ENCODE measurements at regions not wholly inside any gene's neighbourhood (a gene's known extent, or its start where the extent isn't known, plus 50 kb on each side); places are given as distances from the start of the nearest gene placed in this dataset.

- no peak for TF ChIP-seq CTCF (IDR thresholded peaks at IDR 0.05; ENCODE audit: extremely low read depth, missing control alignments)
- no peak for DNase-seq (ENCODE audit: low spot score)
Measured at GRCh38 chr2:40877734-40878288, 425.9 kb upstream of the SLC8A1 start.

- TF ChIP-seq CTCF (IDR thresholded peaks at IDR 0.05; ENCODE audit: extremely low read depth, missing control alignments), result no peak
- no peak for DNase-seq (ENCODE audit: low spot score)
Measured at GRCh38 chr2:40879305-40879704, 427.4 kb upstream of the SLC8A1 start.

- TF ChIP-seq CTCF (IDR thresholded peaks at IDR 0.05; ENCODE audit: extremely low read depth, missing control alignments), result no peak
- no peak for DNase-seq (ENCODE audit: low spot score)
Measured at GRCh38 chr2:40886100-40886499, 434.2 kb upstream of the SLC8A1 start.

GRCh38 chr2:40886655-40887054 lies 434.8 kb upstream of the SLC8A1 start:
- TF ChIP-seq CTCF (IDR thresholded peaks at IDR 0.05; ENCODE audit: extremely low read depth, missing control alignments), result no peak
- no peak for DNase-seq (ENCODE audit: low spot score)

- DNase-seq (ENCODE audit: low spot score), result no peak
- no peak for TF ChIP-seq CTCF (IDR thresholded peaks at IDR 0.05; ENCODE audit: extremely low read depth, missing control alignments)
Measured at GRCh38 chr2:40896358-40896757, 444.5 kb upstream of the SLC8A1 start.

- DNase-seq (ENCODE audit: low spot score), result no peak
- no peak for TF ChIP-seq CTCF (IDR thresholded peaks at IDR 0.05; ENCODE audit: extremely low read depth, missing control alignments)
Measured at GRCh38 chr2:40914666-40915065, 462.8 kb upstream of the SLC8A1 start.

GRCh38 chr2:40915651-40916050 lies 463.8 kb upstream of the SLC8A1 start:
- TF ChIP-seq CTCF (IDR thresholded peaks at IDR 0.05; ENCODE audit: extremely low read depth, missing control alignments), result no peak
- no peak for DNase-seq (ENCODE audit: low spot score)

All from GM20000 (cell line).